Sigmoid colon (tissue), 6 donors: ENCODE measurements at regions not wholly inside any gene's neighbourhood (a gene's known extent, or its start where the extent isn't known, plus 50 kb on each side); places are given as distances from the start of the nearest gene placed in this dataset.
"Not testable (repeated sequence)": the region's sequence is repeated elsewhere in the genome, so short reads cannot be mapped to it uniquely, and the experiment has no call there.

Source experiments
- DNase-seq: peaks from one replicate; pipeline ENCODE4 v3.0.0-alpha.2; 2019
- H3K27ac ChIP-seq, 4 donors: fragments of 200-600 bp; sonication (generic); one replicate each; pipeline ENCODE4 v1.5.1; 2016 to 2019; ENCODE audit warnings: mild to moderate bottlenecking in 1 of 4
- H3K27me3 ChIP-seq, 3 donors: fragments of 200-600 bp; sonication (generic); one replicate each; pipeline ENCODE4 v1.5.1; 2019; ENCODE audit warnings: mild to moderate bottlenecking in 1 of 3
- H3K36me3 ChIP-seq, 4 donors: fragments of 200-600 bp; sonication (generic); one replicate each; pipeline ENCODE4 v1.5.1; 2016 to 2019
- H3K4me1 ChIP-seq, 4 donors: fragments of 200-600 bp; sonication (generic); one replicate each; pipeline ENCODE4 v1.5.1; 2017 to 2019
- H3K4me3 ChIP-seq, 4 donors: fragments of 200-600 bp; sonication (generic); one replicate each; pipeline ENCODE4 v1.5.1; 2017 to 2019; ENCODE audit warnings: mild to moderate bottlenecking in 2 of 4, moderate library complexity in 1 of 4
- H3K9me3 ChIP-seq, 4 donors: fragments of 200-600 bp in 3 of 4; sonication (generic) in 3 of 4; one replicate each; pipeline versions ENCODE4 v1.5.1 to v1.6.1; 2013 to 2019
- EP300 ChIP-seq, 4 donors: sonication (generic); formaldehyde crosslinking; IDR thresholded peaks; one replicate each; pipeline ENCODE4 v1.6.1; 2017; ENCODE audit warnings: antibody characterized with exemption in 4 of 4
- POLR2A ChIP-seq, 2 donors: fragments of 450-650 bp; IDR thresholded peaks; one replicate each; pipeline ENCODE4 v1.6.1; 2016; ENCODE audit warnings: antibody characterized with exemption in 2 of 2, mild to moderate bottlenecking in 2 of 2, moderate library complexity in 2 of 2
- POLR2AphosphoS5 ChIP-seq, 4 donors: sonication (generic); formaldehyde crosslinking; IDR thresholded peaks; one replicate each; pipeline ENCODE4 v1.6.1; 2017; ENCODE audit warnings: antibody characterized with exemption in 4 of 4
- WGBS, 2 donors: extraction: QIAGEN DNeasy Blood & Tissue Kit; methylation state at CpG; one replicate each; pipeline ENCODE4 v1.1.7; 2013; 5-methylcytosine and 5-hydroxymethylcytosine counted together
- intact Hi-C: fragments of 100-400 bp; cut with DNase I; formaldehyde crosslinking; loops from one replicate; pipeline ENCODE4 v1.15.1; 2023
- TF ChIP-seq, protein P1 (sequence below), 4 experiments: fragments of 450-650 bp in 3 of 4; fragments of 200-600 bp in 1 of 4; IDR thresholded peaks; one replicate each; pipeline ENCODE4 v1.5.1; 2016 to 2019; ENCODE audit warnings: antibody characterized with exemption in 4 of 4, mild to moderate bottlenecking in 3 of 4, moderate library complexity in 2 of 4
- donor health status: healthy with polysubstance abuse.
- donor health status: healthy.

DNA sequence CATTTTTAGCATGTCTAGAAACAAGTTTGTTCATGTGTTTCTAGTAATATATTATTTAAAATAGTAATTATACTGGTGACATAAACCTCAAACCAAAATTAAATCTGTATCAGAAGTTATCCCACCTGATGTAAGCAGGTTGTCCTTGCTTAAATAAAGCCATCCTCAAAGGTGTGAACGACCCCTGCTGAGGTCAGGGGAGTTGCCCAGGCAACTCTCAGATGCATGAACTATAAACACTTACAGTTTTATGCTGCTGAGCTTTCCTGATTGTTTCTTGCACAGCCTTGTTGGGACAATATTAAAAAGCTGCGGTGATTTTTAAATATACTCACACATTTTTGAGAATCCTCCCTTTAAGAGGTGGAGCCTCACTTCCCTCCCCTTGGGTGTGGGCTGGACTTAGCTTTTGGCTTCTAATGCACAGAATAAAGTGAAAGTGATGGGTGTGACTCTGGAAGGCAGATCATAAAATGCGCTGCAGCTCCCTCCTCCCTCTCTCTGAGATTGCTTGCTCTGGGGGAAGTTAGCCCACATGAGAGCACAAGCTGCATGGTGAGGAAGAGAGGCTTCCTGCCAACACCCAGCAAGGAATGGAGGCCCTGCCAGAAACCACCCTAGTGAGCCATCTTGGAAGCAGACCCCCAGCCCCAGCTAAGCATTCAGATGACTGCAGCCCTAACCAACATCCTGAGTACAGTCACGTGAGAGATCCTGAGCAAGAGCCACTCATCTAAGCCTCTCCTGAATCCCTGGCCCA is 152.7 kb downstream of the SKIDA1 start:
- intact Hi-C loops, result no loop called here
- H3K27me3 ChIP-seq, result no peaks in the 10 kb centered on the region
- H3K4me1 ChIP-seq, result peaks cover 0 to 10% (median 8%) of the 10 kb centered on the region in 4 donors
- H3K9me3 ChIP-seq, result no peaks in the 10 kb centered on the region
- no peak for TF ChIP-seq POLR2AphosphoS5 (IDR thresholded peaks at IDR 0.05)
- TF ChIP-seq, protein P1, sequence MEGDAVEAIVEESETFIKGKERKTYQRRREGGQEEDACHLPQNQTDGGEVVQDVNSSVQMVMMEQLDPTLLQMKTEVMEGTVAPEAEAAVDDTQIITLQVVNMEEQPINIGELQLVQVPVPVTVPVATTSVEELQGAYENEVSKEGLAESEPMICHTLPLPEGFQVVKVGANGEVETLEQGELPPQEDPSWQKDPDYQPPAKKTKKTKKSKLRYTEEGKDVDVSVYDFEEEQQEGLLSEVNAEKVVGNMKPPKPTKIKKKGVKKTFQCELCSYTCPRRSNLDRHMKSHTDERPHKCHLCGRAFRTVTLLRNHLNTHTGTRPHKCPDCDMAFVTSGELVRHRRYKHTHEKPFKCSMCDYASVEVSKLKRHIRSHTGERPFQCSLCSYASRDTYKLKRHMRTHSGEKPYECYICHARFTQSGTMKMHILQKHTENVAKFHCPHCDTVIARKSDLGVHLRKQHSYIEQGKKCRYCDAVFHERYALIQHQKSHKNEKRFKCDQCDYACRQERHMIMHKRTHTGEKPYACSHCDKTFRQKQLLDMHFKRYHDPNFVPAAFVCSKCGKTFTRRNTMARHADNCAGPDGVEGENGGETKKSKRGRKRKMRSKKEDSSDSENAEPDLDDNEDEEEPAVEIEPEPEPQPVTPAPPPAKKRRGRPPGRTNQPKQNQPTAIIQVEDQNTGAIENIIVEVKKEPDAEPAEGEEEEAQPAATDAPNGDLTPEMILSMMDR (IDR thresholded peaks at IDR 0.05), result no peak
- no peak for TF ChIP-seq EP300 (IDR thresholded peaks at IDR 0.05)
- no peak for TF ChIP-seq POLR2A (IDR thresholded peaks at IDR 0.05)
- WGBS, 2 donors, result 8 to 29% methylated on average over 4 of the region's 4 CpGs
- H3K4me3 ChIP-seq, result no peak overlapping the region
- H3K36me3 ChIP-seq, result no peaks in the 10 kb centered on the region
- peak overlapping the region in 3 of 4 donors; percentile 9 to 38 (median 19) for H3K27ac ChIP-seq
- DNase-seq, result no peak

DNA sequence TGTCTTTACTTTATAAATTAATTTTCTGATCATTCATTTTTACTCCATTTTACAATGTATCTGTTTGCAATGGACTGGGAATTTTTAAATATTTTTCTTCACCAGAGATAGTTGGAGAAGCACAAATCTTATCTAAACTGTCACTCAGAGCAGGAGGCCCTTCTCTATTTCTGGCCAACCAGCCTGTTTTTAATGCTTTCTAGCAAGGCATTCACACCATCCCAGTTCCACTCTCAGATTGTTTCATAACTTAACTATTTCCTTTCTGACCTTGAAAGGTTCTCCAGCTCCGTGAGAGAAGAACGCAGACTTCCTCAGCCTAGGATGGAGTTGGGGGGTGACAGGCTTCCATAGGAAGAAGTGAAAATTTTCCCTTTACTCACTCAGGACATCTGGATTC is 155.8 kb downstream of the SKIDA1 start:
- intact Hi-C loops, result no loop called here
- H3K36me3 ChIP-seq, result no peaks in the 10 kb centered on the region
- H3K4me3 ChIP-seq, result no peak overlapping the region
- 75 to 81% methylated on average over 2 of the region's 2 CpGs for WGBS, 2 donors
- no peaks in the 10 kb centered on the region for H3K9me3 ChIP-seq
- no peak overlapping the region for H3K27ac ChIP-seq
- TF ChIP-seq POLR2AphosphoS5 (IDR thresholded peaks at IDR 0.05), result no peak
- TF ChIP-seq EP300 (IDR thresholded peaks at IDR 0.05), result no peak
- TF ChIP-seq, protein P1 (IDR thresholded peaks at IDR 0.05), result no peak
- TF ChIP-seq POLR2A (IDR thresholded peaks at IDR 0.05), result no peak
- H3K4me1 ChIP-seq, result peaks cover 0 to 10% (median 8%) of the 10 kb centered on the region in 4 donors
- no peaks in the 10 kb centered on the region for H3K27me3 ChIP-seq
- no peak for DNase-seq

DNA sequence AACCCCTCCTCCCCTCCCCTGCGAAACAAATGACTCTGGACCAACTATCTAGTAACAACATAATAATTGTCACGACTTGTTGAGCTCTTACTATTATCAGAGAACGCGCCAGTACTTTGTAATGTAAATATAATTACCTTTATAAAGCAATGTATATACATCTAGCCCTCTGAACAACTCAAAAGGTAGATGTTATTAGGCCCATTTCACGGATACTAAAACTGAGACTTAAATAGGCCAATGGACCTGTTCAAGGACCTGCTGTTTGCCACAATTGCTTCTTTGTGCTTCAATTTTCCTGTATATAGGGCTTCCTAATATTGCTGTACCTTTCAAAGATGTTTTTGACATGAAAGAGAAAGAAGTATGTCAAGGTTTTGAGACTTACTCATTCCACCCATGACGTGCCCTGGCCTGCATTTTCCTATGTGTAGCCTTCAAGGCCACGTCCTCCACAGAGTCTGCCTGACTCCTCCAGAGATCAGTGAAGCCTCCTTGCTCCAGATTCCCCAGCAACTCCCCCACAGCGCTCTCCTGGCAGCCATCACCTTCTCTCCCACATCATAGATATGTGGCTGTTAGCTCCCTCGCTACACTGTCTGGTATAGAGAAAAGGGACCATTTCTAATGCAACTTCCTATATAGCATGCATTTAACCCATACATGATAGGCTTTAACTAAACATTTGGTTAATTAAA is 156.6 kb downstream of the SKIDA1 start:
- intact Hi-C loops, result no loop called here
- Histone ChIP-seq H3K4me3 (no peak overlapping the region), H3K36me3 (no peaks in the 10 kb centered on the region), H3K27ac (no peak overlapping the region), H3K4me1 (peaks cover 0 to 15% (median 9%) of the 10 kb centered on the region in 4 donors), H3K27me3 (no peaks in the 10 kb centered on the region), H3K9me3 (no peaks in the 10 kb centered on the region)
- DNase-seq, result no peak
- TF ChIP-seq, protein P1 (IDR thresholded peaks at IDR 0.05), result no peak
- TF ChIP-seq EP300 (IDR thresholded peaks at IDR 0.05), result no peak
- no peak for TF ChIP-seq POLR2AphosphoS5 (IDR thresholded peaks at IDR 0.05)
- no peak for TF ChIP-seq POLR2A (IDR thresholded peaks at IDR 0.05)
- 85 to 88% methylated on average over 9 of the region's 9 CpGs for WGBS, 2 donors

DNA sequence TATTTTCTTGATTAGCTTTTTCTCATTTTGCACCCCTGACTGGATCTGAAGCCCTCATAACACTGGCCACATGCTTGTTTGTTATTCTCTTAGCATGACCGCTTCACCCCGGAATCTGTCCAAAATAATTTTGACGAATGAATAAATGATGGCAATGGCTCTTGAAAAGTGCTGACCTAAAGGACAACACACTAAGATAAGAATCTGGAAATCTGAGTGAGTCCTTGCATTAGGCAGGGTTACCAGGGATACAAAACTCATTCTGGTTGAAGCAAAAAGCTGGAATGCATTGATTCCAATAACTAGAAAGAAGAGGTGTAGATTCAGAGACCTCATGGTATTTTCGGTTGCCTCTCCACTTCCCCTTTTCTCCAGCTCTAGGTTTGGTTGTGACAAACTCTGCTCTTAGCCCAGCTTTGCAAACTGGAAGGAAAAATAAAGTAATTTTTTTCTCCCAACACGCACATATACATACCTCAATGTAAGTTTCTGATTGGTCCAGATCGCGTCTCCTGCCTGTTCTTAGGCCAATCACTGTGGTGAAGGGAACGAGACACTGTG is 157.4 kb downstream of the SKIDA1 start:
- intact Hi-C loops, result no loop called here
- Histone ChIP-seq H3K27me3 (no peaks in the 10 kb centered on the region), H3K4me1 (peaks cover 0 to 12% (median 6%) of the 10 kb centered on the region in 4 donors), H3K4me3 (no peak overlapping the region), H3K36me3 (no peaks in the 10 kb centered on the region), H3K27ac (no peak overlapping the region), H3K9me3 (no peaks in the 10 kb centered on the region)
- no peak for DNase-seq
- whole genome bisulfite sequencing, 2 donors, result 81 to 95% methylated on average over 8 of the region's 8 CpGs
- TF ChIP-seq, protein P1 (IDR thresholded peaks at IDR 0.05), result no peak
- TF ChIP-seq EP300 (IDR thresholded peaks at IDR 0.05) (no peak), POLR2A (IDR thresholded peaks at IDR 0.05) (no peak), POLR2AphosphoS5 (IDR thresholded peaks at IDR 0.05) (no peak)

DNA sequence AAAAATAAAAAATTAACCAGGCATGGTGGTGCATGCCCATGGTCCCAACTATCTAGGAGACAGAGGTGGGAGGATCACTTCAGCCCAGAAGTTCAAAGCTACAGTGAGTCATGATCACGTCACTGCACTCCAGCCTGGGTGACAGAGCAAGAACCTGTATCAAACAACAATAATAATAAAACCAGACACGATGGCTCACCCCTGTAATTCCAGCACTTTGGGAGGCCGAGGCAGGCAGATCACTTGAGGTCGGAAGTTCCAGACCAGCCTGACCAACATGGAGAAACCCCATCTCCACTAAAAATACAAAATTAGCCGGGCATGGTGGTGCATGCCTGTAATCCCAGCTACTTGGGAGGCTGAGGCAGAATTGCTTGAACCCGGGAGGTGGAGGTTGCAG is 159.4 kb downstream of the SKIDA1 start:
- H3K36me3 ChIP-seq, H3K4me3 ChIP-seq, H3K4me1 ChIP-seq, DNase-seq, H3K27me3 ChIP-seq, H3K27ac ChIP-seq, H3K9me3 ChIP-seq, intact Hi-C loops: not testable (repeated sequence)
- 72 to 82% methylated on average over 6 of the region's 6 CpGs for WGBS, 2 donors
